ENCODE measurements at regions not wholly inside any gene's neighbourhood (a gene's known extent, or its start where the extent isn't known, plus 50 kb on each side); places are given as distances from the start of the nearest gene placed in this dataset.

DNA sequence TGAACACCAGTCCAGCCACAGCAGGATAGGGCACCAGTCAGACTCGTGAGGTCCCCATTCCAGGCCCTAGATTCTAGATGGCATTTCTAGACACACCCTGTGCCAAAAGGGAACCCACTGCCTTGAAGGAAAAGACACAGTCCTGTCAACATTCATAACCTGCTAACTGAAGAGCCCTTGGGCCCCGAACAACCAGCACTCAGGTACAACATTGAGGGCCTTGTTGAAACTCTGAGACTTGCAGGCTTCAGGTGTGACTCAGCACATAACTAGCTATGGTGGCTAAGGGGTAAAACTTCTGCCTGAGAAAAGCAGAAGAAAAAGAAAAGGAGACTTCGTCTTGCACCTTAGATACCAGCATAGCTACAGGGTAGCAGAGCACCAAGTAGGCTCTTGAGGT is 252.9 kb upstream of the GRID2 start:
- ChIA-PET CTCF (no interaction called here), POLR2A (no interaction called here)
- H3K27me3 Mint-ChIP-seq, result no peaks in the 10 kb centered on the region
- no peak overlapping the region for H3K4me3 Mint-ChIP-seq
- no peaks in the 10 kb centered on the region for H3K36me3 Mint-ChIP-seq (ENCODE audit: low read depth)
- H3K9me3 Mint-ChIP-seq, result peaks cover 10% of the 10 kb centered on the region
- no peak for DNase-seq
- H3K27ac Mint-ChIP-seq, result no peak overlapping the region
- no peaks in the 10 kb centered on the region for H3K4me1 Mint-ChIP-seq

DNA sequence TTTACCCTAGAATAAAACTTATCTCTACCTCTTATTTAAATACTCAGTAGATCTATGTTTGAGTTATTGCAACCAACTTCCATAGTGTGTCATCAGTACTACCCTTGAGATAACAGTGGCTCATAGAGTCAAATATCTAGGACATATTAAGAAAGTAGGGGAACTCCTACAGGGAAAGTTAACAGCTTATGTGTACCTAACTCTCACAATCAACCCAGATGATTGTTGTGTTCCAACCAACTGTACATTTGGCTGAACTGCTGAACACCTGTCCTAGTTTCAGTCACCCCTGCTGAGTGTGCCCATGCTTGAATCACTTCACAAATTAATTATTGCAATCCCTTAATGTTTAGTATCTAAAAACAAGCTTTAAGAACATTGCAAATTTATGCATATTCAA is 244.2 kb upstream of the GRID2 start:
- CTCF ChIA-PET, result no interaction called here
- DNase-seq, result no peak
- Mint-ChIP-seq H3K36me3 (ENCODE audit: low read depth) (no peaks in the 10 kb centered on the region), H3K4me3 (no peak overlapping the region), H3K4me1 (no peaks in the 10 kb centered on the region), H3K9me3 (no peaks in the 10 kb centered on the region), H3K27me3 (no peaks in the 10 kb centered on the region), H3K27ac (no peak overlapping the region)
- POLR2A ChIA-PET, result no interaction called here

GRCh38 chr4:92060333-92060732 is 243.4 kb upstream of the GRID2 start:
- Mint-ChIP-seq H3K9me3 (no peaks in the 10 kb centered on the region), H3K4me3 (no peak overlapping the region), H3K27me3 (no peaks in the 10 kb centered on the region), H3K4me1 (no peaks in the 10 kb centered on the region), H3K27ac (no peak overlapping the region), H3K36me3 (ENCODE audit: low read depth) (no peaks in the 10 kb centered on the region)
- DNase-seq, result no peak
- POLR2A ChIA-PET, result no interaction called here
- CTCF ChIA-PET, result no interaction called here

GRCh38 chr4:92064574-92064973 is 239.2 kb upstream of the GRID2 start:
- Mint-ChIP-seq H3K27ac (no peak overlapping the region), H3K36me3 (ENCODE audit: low read depth) (no peaks in the 10 kb centered on the region), H3K9me3 (peaks cover 3% of the 10 kb centered on the region), H3K4me3 (no peak overlapping the region), H3K4me1 (no peaks in the 10 kb centered on the region), H3K27me3 (no peaks in the 10 kb centered on the region)
- POLR2A ChIA-PET, result no interaction called here
- DNase-seq, result no peak
- CTCF ChIA-PET, result no interaction called here

DNA sequence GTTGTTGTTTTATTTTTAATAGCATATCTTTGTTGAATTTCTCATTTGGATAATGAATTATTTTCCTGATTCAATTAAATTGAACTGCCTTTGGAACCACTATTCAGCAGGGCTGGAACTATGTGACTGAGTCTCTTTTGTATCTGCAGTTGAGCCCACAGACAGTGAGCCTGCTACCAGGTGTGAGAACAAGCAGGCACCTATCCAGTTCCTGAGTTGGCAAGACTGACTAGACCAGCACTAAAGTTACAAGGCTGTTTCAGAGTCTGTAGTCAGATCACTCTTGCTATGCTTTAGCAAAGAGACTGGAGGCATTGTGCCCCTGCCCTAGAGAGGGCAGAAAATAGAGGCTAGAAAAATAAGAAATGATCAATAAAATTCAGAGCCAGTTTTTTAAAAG is 237.3 kb upstream of the GRID2 start:
- no peaks in the 10 kb centered on the region for H3K36me3 Mint-ChIP-seq (ENCODE audit: low read depth)
- no peaks in the 10 kb centered on the region for H3K27me3 Mint-ChIP-seq
- ChIA-PET CTCF (no interaction called here), POLR2A (no interaction called here)
- no peak overlapping the region for H3K27ac Mint-ChIP-seq
- DNase-seq, result no peak
- peaks cover 11% of the 10 kb centered on the region for H3K9me3 Mint-ChIP-seq
- no peak overlapping the region for H3K4me3 Mint-ChIP-seq
- no peaks in the 10 kb centered on the region for H3K4me1 Mint-ChIP-seq

- DNase-seq, result no peak
- Mint-ChIP-seq H3K36me3 (ENCODE audit: low read depth) (no peaks in the 10 kb centered on the region), H3K4me3 (no peak overlapping the region), H3K4me1 (no peaks in the 10 kb centered on the region), H3K27me3 (no peaks in the 10 kb centered on the region), H3K9me3 (peaks cover 16% of the 10 kb centered on the region), H3K27ac (no peak overlapping the region)
- ChIA-PET CTCF (no interaction called here), POLR2A (no interaction called here)
These were observed 232.2 kb upstream of the GRID2 start for GRCh38 chr4:92071587-92071986.

DNA sequence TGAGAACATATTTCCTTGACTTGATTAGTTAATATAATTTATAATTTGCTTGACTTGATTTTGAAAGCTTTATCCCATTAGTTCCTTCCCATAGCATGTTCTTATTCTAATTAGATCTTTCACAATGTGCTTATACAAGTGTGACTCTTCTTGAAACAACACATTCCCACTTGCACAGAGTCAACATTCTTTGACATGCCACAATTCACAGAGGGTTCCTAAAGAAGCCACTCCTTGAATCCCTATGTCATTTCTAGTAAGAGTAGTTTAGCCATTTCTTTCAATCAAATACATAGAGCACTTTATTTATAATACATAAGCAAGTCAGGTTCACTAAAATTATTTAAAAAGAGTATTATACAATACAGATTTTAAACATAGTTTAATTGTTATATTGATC is 228.9 kb upstream of the GRID2 start:
- Mint-ChIP-seq H3K27me3 (no peaks in the 10 kb centered on the region), H3K4me1 (no peaks in the 10 kb centered on the region), H3K9me3 (peaks cover 11% of the 10 kb centered on the region), H3K27ac (no peak overlapping the region), H3K36me3 (ENCODE audit: low read depth) (no peaks in the 10 kb centered on the region), H3K4me3 (no peak overlapping the region)
- DNase-seq, result no peak
- ChIA-PET CTCF (no interaction called here), POLR2A (no interaction called here)

DNA sequence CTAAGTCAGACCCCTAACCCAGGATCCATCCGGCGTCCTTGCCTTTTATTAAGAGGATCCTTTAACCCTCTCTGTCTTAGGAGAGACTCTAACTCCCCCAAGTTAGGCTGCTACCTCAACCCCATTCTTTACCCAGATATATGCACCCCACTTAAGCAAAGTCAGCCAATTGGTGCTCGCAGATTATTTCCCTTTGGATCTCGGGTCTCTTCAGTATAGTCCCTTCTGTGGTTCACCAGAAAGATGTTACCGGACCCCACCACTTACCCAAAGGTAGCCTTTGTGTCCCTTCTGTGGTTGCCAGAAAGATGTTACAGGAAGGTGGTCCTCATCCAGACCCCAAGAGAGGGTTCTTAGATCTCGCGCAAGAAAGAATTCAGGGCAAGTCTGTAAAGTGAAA is 212.9 kb upstream of the GRID2 start:
- CTCF ChIA-PET, result no interaction called here
- Mint-ChIP-seq H3K4me1 (no peaks in the 10 kb centered on the region), H3K9me3 (no peaks in the 10 kb centered on the region), H3K36me3 (ENCODE audit: low read depth) (no peaks in the 10 kb centered on the region), H3K4me3 (no peak overlapping the region), H3K27me3 (no peaks in the 10 kb centered on the region), H3K27ac (no peak overlapping the region)
- DNase-seq, result no peak
- POLR2A ChIA-PET, result no interaction called here

GRCh38 chr4:92091335-92091734 is 212.4 kb upstream of the GRID2 start:
- no peak overlapping the region for H3K27ac Mint-ChIP-seq
- ChIA-PET POLR2A (no interaction called here), CTCF (no interaction called here)
- H3K4me3 Mint-ChIP-seq, result no peak overlapping the region
- no peaks in the 10 kb centered on the region for H3K4me1 Mint-ChIP-seq
- no peaks in the 10 kb centered on the region for H3K36me3 Mint-ChIP-seq (ENCODE audit: low read depth)
- H3K9me3 Mint-ChIP-seq, result no peaks in the 10 kb centered on the region
- DNase-seq, result no peak
- H3K27me3 Mint-ChIP-seq, result no peaks in the 10 kb centered on the region

GRCh38 chr4:92099861-92100260 is 203.9 kb upstream of the GRID2 start:
- Mint-ChIP-seq H3K4me3 (no peak overlapping the region), H3K9me3 (peaks cover 2% of the 10 kb centered on the region), H3K27ac (no peak overlapping the region), H3K27me3 (no peaks in the 10 kb centered on the region), H3K4me1 (no peaks in the 10 kb centered on the region), H3K36me3 (ENCODE audit: low read depth) (no peaks in the 10 kb centered on the region)
- POLR2A ChIA-PET, result no interaction called here
- DNase-seq, result no peak
- CTCF ChIA-PET, result no interaction called here

DNA sequence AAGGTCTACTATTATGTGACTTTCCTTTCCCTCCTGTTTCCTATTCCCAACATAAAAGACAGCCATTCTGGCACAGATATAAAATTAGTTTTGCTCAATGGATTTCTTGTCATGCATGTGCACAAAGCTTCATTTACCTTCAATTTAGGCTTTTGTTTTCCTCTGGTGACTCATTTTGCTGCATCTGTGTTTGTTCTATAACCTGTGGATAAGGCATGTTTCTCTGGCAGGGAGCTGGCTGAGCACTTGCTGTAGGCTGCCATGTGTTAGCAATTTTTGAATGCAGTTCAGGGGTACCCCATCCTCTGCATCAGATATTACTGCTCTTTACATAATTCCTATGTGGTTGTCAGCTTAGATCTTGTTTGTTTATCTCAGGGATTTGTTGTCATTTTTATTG is 202.8 kb upstream of the GRID2 start:
- H3K27ac Mint-ChIP-seq, result no peak overlapping the region
- H3K27me3 Mint-ChIP-seq, result no peaks in the 10 kb centered on the region
- no peaks in the 10 kb centered on the region for H3K36me3 Mint-ChIP-seq (ENCODE audit: low read depth)
- no peak for DNase-seq
- H3K9me3 Mint-ChIP-seq, result peaks cover 2% of the 10 kb centered on the region
- POLR2A ChIA-PET, result no interaction called here
- CTCF ChIA-PET, result no interaction called here
- no peak overlapping the region for H3K4me3 Mint-ChIP-seq
- H3K4me1 Mint-ChIP-seq, result no peaks in the 10 kb centered on the region

DNA sequence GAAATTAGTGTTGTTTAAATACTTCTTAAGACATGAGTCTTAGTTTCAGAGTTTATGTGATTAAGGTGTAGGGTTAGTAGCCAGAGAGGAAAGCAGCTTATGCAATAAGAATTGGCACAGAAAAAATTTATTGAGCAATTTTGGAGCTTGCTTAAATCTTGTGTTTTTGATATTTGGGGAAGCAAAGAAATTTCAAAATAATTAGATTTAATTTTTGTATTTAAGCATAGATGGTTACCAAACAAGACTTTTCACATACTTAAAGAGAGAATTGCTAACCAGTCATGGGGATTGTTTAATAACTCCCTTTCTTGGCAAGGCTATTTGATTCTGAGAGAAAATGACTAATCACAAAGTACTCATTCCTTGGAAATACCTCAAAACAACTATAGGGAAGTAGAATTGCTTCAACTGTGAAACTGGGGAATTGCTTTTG is 202.0 kb upstream of the GRID2 start:
- H3K27me3 Mint-ChIP-seq, result no peaks in the 10 kb centered on the region
- POLR2A ChIA-PET, result no interaction called here
- no peaks in the 10 kb centered on the region for H3K4me1 Mint-ChIP-seq
- no peak overlapping the region for H3K4me3 Mint-ChIP-seq
- CTCF ChIA-PET, result no interaction called here
- peaks cover 2% of the 10 kb centered on the region for H3K9me3 Mint-ChIP-seq
- no peak for DNase-seq
- H3K27ac Mint-ChIP-seq, result no peak overlapping the region
- H3K36me3 Mint-ChIP-seq (ENCODE audit: low read depth), result no peaks in the 10 kb centered on the region

DNA sequence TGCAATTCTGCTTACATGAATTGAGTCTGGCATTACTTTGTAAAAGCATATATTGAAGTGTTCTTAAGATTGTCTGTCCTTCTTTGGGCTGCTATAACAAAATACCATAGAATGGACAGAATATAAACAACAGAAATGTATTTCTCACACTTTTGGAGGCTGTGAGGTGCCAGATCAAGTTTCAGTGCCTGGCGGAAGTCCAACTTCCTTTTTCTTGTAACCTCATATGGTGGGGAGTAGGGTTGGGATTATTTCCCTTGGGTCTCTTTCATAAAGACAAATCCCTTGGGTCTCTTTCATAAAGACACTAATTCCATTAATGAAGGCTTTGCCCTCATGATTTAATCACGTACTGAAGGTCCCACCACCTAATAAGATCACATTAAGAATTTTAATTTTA is 199.3 kb upstream of the GRID2 start:
- POLR2A ChIA-PET, result no interaction called here
- Mint-ChIP-seq H3K27ac (no peak overlapping the region), H3K9me3 (peaks cover 2% of the 10 kb centered on the region), H3K36me3 (ENCODE audit: low read depth) (no peaks in the 10 kb centered on the region), H3K27me3 (no peaks in the 10 kb centered on the region), H3K4me3 (no peak overlapping the region), H3K4me1 (no peaks in the 10 kb centered on the region)
- no peak for DNase-seq
- CTCF ChIA-PET, result no interaction called here

- ChIA-PET CTCF (no interaction called here), POLR2A (no interaction called here)
- Mint-ChIP-seq H3K27ac (no peak overlapping the region), H3K4me3 (no peak overlapping the region), H3K4me1 (no peaks in the 10 kb centered on the region), H3K9me3 (peaks cover 2% of the 10 kb centered on the region), H3K36me3 (ENCODE audit: low read depth) (no peaks in the 10 kb centered on the region), H3K27me3 (no peaks in the 10 kb centered on the region)
- DNase-seq, result no peak
These were observed 196.9 kb upstream of the GRID2 start for GRCh38 chr4:92106816-92107215.

DNA sequence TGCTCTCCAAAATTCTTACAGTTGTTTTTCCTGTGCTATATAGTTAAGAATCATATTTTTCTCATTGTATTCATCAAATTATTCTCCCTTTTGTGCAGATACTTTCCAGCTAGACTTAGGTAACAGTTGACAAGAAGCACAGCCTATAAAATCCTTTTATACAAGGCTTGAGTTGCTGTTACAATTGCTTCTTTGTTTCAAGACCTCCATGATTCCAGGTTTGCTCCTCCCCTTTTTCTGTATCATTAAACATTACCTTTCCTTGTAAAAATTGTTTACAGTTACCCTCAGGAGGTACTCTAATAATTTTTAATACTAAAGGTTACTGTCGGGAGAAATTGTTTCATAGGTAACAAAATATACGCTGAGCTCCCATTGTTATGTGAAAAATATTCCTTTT is 192.3 kb upstream of the GRID2 start:
- DNase-seq, result no peak
- no peaks in the 10 kb centered on the region for H3K36me3 Mint-ChIP-seq (ENCODE audit: low read depth)
- H3K4me3 Mint-ChIP-seq, result no peak overlapping the region
- ChIA-PET CTCF (no interaction called here), POLR2A (no interaction called here)
- H3K27ac Mint-ChIP-seq, result no peak overlapping the region
- no peaks in the 10 kb centered on the region for H3K9me3 Mint-ChIP-seq
- no peaks in the 10 kb centered on the region for H3K27me3 Mint-ChIP-seq
- no peaks in the 10 kb centered on the region for H3K4me1 Mint-ChIP-seq
